Nephron (organoid): ENCODE measurements at regions not wholly inside any gene's neighbourhood (a gene's known extent, or its start where the extent isn't known, plus 50 kb on each side); places are given as distances from the start of the nearest gene placed in this dataset.

Experiments
- H3K27ac Mint-ChIP-seq, 3 experiments: 2 replicates each; pipeline ENCODE4 v1.8.0; 2020; ENCODE audit warnings: mixed read lengths in 3 of 3, mild to moderate bottlenecking in 2 of 3, moderate library complexity in 1 of 3
- H3K27me3 Mint-ChIP-seq: 2 replicates; pipeline ENCODE4 v1.8.0; 2021; ENCODE audit warnings: low read depth, mild to moderate bottlenecking, moderate library complexity, mixed read lengths
- H3K36me3 Mint-ChIP-seq: 2 replicates; pipeline ENCODE4 v1.8.0; 2020; ENCODE audit warnings: low read depth, mixed read lengths
- H3K4me1 Mint-ChIP-seq: 2 replicates; pipeline ENCODE4 v1.8.0; 2020; ENCODE audit warnings: mixed read lengths
- H3K4me3 Mint-ChIP-seq, 3 experiments: 2 replicates each; pipeline ENCODE4 v1.8.0; 2020; ENCODE audit warnings: mild to moderate bottlenecking in 3 of 3, mixed read lengths in 3 of 3, moderate library complexity in 2 of 3
- H3K9me3 Mint-ChIP-seq: 2 replicates; pipeline ENCODE4 v1.8.0; 2020; ENCODE audit warnings: mixed read lengths
- CTCF ChIP-seq, 3 experiments: fragments of 200-600 bp; sonication (generic); IDR thresholded peaks; one replicate each; pipeline ENCODE4 v1.5.0; 2021; ENCODE audit warnings: antibody characterized with exemption in 3 of 3; ENCODE audit not compliant: unreplicated experiment in 3 of 3

GRCh38 chr6:170232186-170233002, 58.5 kb downstream of the DLL1 start:
- H3K27ac Mint-ChIP-seq, result peak overlapping the region in 2 of 3 experiments; percentile 14 to 68
- peaks cover 63% of the 10 kb centered on the region for H3K27me3 Mint-ChIP-seq
- no peak for TF ChIP-seq CTCF (IDR thresholded peaks at IDR 0.05; ENCODE audit: unreplicated experiment in 3 of 3)
- H3K9me3 Mint-ChIP-seq, result no peaks in the 10 kb centered on the region
- peaks cover 59% of the 10 kb centered on the region for H3K4me1 Mint-ChIP-seq
- H3K4me3 Mint-ChIP-seq, result no peak overlapping the region
- no peaks in the 10 kb centered on the region for H3K36me3 Mint-ChIP-seq

DNA sequence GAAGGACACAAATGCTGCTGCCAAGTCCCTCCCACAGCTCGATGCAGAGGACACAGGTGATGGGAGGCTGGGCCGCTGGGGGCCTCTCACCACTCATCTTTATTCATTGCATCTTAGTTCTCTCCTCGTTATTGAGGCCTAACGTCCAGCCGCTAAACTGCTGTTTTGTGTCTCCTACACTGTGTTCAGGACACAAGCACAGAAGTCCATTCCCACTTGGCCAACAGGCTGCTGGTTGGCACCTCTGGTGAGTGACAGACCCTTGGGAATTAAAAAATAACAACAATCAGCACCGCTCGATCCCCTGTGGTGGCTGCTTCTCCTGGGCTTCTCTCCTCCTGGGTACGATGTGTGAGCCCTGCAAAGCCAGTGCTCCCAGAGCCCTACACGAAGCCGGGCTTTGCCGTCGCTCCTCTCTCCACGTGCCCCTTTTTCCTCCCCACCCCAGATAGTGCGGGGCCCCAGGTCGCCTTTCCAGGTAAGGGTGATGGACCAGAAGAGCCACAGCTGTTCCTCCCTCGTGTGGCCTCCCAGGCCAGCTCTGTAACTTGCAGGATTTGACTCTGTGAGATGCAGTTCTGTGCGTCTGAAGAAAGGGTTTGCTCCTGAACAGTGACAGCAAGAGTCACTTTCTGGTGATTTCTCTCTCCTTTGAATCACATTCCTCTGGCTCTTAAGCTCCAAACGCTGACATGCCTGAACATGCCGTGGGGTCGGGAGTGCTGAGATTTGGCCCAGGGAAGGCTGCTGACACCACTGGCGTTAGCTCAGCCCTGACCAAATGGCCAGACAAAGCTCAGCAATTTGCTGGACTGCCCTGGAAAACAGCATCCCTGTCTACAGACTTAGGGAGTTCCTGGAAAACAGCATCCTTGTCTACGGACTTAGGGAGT, 59.3 kb downstream of the DLL1 start:
- peaks cover 59% of the 10 kb centered on the region for H3K4me1 Mint-ChIP-seq
- H3K27ac Mint-ChIP-seq, result peak overlapping the region in 2 of 3 experiments; percentile 14 to 68
- no peaks in the 10 kb centered on the region for H3K36me3 Mint-ChIP-seq

GRCh38 chr6:170230520-170231292, 60.2 kb downstream of the DLL1 start:
- TF ChIP-seq CTCF (IDR thresholded peaks at IDR 0.05; ENCODE audit: unreplicated experiment in 3 of 3), result no peak
- H3K4me3 Mint-ChIP-seq, result no peak overlapping the region
- no peaks in the 10 kb centered on the region for H3K9me3 Mint-ChIP-seq
- no peak overlapping the region for H3K27ac Mint-ChIP-seq
- H3K4me1 Mint-ChIP-seq, result peaks cover 61% of the 10 kb centered on the region
- peaks cover 71% of the 10 kb centered on the region for H3K27me3 Mint-ChIP-seq
- H3K36me3 Mint-ChIP-seq, result no peaks in the 10 kb centered on the region

More for the DNA sequence above, 59.3 kb downstream of the DLL1 start:
- Mint-ChIP-seq H3K4me3 (no peak overlapping the region), H3K9me3 (no peaks in the 10 kb centered on the region), H3K27me3 (peaks cover 69% of the 10 kb centered on the region)
- no peak for TF ChIP-seq CTCF (IDR thresholded peaks at IDR 0.05; ENCODE audit: unreplicated experiment in 3 of 3)

DNA sequence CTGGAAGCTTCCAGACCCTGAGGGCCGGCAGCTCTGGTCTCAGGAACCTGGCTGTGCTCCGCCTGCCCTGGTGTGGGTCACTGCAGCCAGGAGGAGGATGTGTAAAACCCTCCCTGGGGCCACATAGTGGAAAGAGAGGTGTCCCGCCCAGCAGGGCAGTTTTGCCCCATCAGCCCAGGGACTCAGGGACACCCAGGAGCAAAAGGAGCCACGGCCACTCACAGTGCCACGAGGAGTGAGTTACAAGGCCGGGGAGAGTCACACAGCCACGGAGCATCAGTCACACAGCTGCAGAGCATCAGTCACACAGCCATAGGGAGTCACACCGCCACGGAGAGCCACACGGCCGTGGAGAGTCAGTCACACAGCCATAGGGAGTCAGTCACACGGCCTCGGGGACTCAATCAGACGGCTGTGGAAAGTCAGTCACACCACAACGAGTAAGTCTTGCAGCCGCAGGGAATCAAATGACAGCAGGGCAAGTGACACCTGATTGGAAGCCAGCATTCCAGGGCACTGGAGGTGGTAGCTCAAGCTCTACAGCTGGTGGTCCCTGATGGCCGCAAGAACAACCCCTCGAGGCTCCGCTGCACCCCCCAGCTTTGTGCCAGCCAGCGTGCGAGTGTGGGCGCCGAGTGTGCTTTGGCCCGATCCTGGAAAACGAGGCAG, 60.9 kb downstream of the DLL1 start:
- H3K4me3 Mint-ChIP-seq, result peak overlapping the region in 1 of 3 experiments; percentile 47
- peak overlapping the region in 2 of 3 experiments; percentile 55 to 58 for H3K27ac Mint-ChIP-seq
- no peak for TF ChIP-seq CTCF (IDR thresholded peaks at IDR 0.05; ENCODE audit: unreplicated experiment in 3 of 3)
- H3K36me3 Mint-ChIP-seq, result no peaks in the 10 kb centered on the region
- H3K9me3 Mint-ChIP-seq, result no peaks in the 10 kb centered on the region
- H3K4me1 Mint-ChIP-seq, result peaks cover 61% of the 10 kb centered on the region
- peaks cover 71% of the 10 kb centered on the region for H3K27me3 Mint-ChIP-seq

- Mint-ChIP-seq H3K9me3 (no peaks in the 10 kb centered on the region), H3K4me1 (peaks cover 61% of the 10 kb centered on the region), H3K27ac (peak overlapping the region in 2 of 3 experiments; percentile 55 to 58), H3K36me3 (no peaks in the 10 kb centered on the region), H3K4me3 (no peak overlapping the region), H3K27me3 (peaks cover 71% of the 10 kb centered on the region)
- TF ChIP-seq CTCF (IDR thresholded peaks at IDR 0.05; ENCODE audit: unreplicated experiment in 3 of 3), result no peak
Measured at GRCh38 chr6:170229396-170229795, 61.5 kb downstream of the DLL1 start.
